NCI-H2107 (cell line): ENCODE measurements at regions not wholly inside any gene's neighbourhood (a gene's known extent, or its start where the extent isn't known, plus 50 kb on each side); places are given as distances from the start of the nearest gene placed in this dataset.
"Not testable (repeated sequence)": the region's sequence is repeated elsewhere in the genome, so short reads cannot be mapped to it uniquely, and the experiment has no call there.

Source experiments
- DNase-seq: peaks from one replicate; lab custom pipeline; 2025; lab: John Stamatoyannopoulos, UW

GRCh38 chr9:87410047-87411005 lies 87.3 kb upstream of the DAPK1 start:
- not testable (repeated sequence) for DNase-seq

GRCh38 chr9:87420884-87421283 lies 76.8 kb upstream of the DAPK1 start:
- no peak for DNase-seq

DNA sequence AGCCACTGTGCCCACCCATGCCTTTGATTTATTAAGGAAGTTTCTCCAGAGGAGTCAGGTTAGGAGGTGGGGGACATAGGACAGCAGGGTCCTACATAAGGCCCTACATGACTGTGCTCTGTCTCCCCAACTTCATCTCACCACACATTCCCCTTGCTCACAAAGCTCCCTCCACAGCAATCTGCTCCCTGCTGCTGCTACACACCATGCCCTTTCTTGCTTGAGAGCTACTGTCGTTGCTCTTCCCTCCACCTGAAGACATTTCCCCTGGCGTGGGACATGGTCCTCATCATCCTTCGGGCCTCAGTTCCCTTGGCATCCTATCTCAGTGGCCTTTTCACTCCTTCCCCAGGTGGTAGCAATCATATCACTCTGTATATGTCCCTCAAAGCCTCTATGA lies 75.9 kb upstream of the DAPK1 start:
- no peak for DNase-seq

DNA sequence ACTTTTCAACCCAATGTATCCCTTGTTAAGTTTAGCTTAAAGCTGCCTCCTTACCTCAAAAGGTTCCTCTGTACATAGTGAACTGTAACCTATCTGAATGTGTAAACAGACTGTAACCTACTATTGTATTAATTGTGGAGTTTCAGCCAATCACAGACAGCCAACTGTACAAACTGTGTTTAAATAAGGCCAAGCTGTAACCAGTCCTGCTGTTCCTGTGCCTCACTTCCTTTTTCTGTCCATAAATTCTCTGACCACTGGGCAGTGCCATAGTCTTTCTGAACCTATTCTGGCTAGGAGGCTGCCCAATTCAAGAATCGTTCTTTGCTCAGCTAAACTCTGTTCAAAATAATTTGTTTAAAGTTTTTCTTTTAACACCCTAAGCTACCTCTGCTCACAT lies 74.7 kb upstream of the DAPK1 start:
- DNase-seq: no peak

- not testable (repeated sequence) for DNase-seq
Observed at GRCh38 chr9:87423885-87424284, 73.8 kb upstream of the DAPK1 start.

DNA sequence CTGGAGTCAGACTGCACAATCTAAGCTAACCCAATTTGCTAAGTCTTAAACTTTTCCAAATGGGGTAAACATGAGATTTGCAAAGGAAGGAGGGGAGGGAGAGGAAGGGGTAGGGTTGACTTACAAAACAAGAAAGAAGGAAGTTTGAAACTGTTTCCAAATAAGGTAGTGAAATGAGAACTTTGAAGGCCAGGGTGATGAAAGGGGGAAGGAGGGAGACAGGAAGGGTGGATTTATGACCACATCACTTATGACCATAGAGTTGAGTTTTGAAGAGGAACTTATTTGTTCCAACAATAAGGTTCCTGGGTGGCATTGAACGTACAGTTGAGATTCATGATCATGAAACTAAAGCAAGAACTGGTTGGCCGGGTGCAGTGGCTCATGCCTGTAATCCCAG lies 72.5 kb upstream of the DAPK1 start:
- no peak for DNase-seq

- DNase-seq: no peak
Observed at GRCh38 chr9:87427851-87428506, 69.7 kb upstream of the DAPK1 start.

DNA sequence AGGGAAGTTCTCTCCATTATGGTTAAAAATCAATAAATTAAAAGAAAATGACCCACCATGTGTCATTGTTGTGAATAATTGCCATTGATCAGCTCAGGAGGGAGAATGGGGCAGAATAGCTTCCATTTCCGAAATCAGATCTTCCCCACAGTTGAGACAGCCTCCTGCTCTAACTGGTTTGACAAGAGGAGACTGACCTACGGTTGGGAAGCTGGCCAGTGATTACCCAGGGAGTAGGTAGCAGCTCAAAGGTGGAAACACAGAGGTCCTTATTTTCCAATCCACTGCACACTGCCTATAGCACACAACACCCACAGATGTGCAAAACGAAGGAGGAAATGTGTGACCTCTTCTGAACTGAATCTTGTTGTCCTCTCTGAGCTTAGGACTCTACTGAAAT lies 69.0 kb upstream of the DAPK1 start:
- no peak for DNase-seq

DNA sequence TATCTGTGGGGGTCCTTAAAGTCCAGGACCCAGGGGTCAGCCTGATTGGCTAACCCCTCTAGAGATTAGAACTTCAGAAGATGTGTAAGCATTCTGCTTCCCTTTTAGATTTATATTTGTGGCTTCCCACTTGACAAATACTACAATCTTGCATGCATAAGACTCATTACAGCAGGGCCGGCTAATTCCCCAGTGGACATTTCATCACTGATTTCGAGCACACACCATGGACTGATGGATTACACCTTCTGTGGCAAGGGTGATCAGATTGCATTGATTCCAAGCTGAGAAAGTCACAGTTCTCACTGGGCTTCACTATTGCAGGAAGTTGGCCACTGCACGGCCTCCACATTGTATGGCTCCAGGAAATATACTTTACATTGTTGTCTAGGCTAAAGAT lies 65.8 kb upstream of the DAPK1 start:
- DNase-seq: no peak

- DNase-seq: no peak
Observed at GRCh38 chr9:87433853-87434252, 63.8 kb upstream of the DAPK1 start.

GRCh38 chr9:87434366-87434765 lies 63.3 kb upstream of the DAPK1 start:
- no peak for DNase-seq

DNA sequence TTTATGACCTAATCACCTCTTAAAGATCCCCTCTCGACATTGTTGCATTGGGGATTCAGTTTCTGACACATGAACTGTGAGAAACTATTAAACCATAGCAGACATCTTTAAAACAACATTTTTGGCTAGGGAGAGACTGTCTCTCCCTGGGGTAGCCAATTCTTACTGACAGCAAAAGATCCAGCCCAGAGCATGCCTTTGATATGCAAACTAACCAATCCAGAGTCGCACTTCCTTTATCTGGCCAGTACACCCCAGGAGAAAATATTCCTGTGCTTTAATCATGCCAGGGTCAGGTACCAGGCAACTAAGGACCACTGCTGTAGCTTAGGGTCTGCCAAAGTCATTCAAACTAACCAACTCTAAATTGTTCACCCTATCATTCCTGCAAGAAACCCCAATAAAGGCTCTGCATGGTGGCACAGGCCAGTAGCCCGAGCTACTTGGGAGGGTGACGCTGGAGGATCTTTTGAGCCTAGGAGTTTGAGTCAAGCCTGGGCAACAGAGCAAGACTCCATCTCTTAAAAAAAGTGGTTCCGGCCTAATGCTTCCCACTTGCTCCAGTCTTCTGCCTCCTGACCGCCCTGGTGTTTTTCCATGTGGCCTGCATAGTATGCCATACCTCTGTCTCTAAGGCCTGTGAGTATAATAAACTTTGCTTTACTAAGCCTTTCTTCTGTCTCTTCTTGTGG lies 62.3 kb upstream of the DAPK1 start:
- no peak for DNase-seq

DNA sequence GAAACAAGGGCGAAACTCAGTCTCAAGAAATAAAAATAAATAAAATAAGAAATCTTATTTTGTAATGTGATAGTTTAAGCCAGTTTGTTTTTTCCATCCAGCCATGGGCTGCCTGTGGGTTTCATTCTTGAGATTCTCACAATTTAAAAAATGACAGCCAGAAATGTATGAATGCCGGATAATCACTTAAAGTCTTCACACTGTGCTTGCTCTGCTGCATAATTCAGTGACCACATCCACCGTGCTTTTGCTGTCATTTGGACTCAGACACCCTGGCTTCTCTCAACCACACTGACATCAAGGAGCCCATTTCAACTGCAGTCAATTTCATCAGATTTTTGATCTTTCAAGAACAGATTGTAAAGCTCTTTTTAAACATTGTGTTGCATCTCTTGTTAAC lies 61.0 kb upstream of the DAPK1 start:
- no peak for DNase-seq

GRCh38 chr9:87437966-87438365 lies 59.7 kb upstream of the DAPK1 start:
- DNase-seq: no peak

GRCh38 chr9:87441251-87441650 lies 56.4 kb upstream of the DAPK1 start:
- no peak for DNase-seq

DNA sequence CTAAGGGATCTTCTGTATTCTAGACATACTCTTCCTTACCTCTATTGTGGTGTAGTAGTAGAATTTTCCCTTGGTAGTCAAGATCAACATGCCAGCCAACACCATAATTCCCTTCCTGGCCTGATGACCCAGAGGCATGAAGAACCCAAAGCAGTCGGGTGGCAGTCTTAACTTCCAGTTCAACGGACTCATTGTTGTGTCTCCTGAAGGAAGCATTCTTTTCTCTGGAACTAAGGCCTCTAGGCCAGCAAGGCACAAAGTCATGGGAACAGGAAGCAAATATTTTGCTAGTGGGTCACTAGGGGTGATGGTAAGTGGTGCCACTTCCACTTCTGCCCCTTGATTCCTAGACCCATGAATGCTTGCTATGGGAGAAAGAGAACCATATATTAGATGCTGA lies 55.2 kb upstream of the DAPK1 start:
- DNase-seq: no peak

DNA sequence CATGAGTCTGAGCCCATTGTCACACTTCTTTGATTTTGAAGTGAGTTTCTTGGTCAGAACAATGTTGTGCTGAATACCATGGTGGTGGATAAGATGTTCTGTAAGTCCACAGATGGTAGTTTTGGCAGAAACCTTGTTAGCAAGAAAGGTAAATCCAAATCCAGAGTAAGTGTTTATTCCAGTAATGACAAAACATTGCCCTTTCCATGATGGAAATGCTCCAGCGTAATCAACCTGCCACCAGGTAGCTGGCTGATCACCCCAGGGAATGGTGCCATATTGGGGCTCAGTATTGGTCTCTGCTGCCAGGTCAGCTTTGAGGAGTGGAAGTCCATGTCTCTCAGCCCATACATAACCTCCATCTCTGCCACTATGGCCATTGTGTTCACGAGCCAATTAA lies 54.7 kb upstream of the DAPK1 start:
- no peak for DNase-seq

GRCh38 chr9:87443461-87443860 lies 54.2 kb upstream of the DAPK1 start:
- DNase-seq: no peak

GRCh38 chr9:87445646-87446045 lies 52.0 kb upstream of the DAPK1 start:
- no peak for DNase-seq

- DNase-seq: no peak
Observed at GRCh38 chr9:87446527-87446926, 51.1 kb upstream of the DAPK1 start.

- DNase-seq: no peak
Observed at GRCh38 chr9:87447547-87448432, 49.9 kb upstream of the DAPK1 start.
